HAP-1 (cell line): ENCODE measurements at regions not wholly inside any gene's neighbourhood (a gene's known extent, or its start where the extent isn't known, plus 50 kb on each side); places are given as distances from the start of the nearest gene placed in this dataset.

ENCODE experiments used
- DNase-seq, 2 experiments: peaks; one replicate each; pipeline ENCODE4 v3.0.0-alpha.2; 2016 to 2020; ENCODE audit warnings: low spot score in 2 of 2
- H3K27me3 ChIP-seq: fragments of 250-450 bp; sonication (Bioruptor Pico); 2 replicates; pipeline ENCODE4 v1.5.1; 2020; ENCODE audit warnings: low read depth, mild to moderate bottlenecking, moderate library complexity
- H3K36me3 ChIP-seq: fragments of 250-450 bp; sonication (Bioruptor Pico); replicated peaks from 2 replicates; pipeline ENCODE4 v1.5.1; 2020; ENCODE audit warnings: mild to moderate bottlenecking
- H3K4me1 ChIP-seq: fragments of 250-450 bp; sonication (Bioruptor Pico); 2 replicates; pipeline ENCODE4 v1.5.1; 2020; ENCODE audit warnings: mild to moderate bottlenecking
- H3K4me3 ChIP-seq: fragments of 250-450 bp; sonication (Bioruptor Pico); 2 replicates; pipeline ENCODE4 v1.5.1; 2020; ENCODE audit warnings: mild to moderate bottlenecking, moderate library complexity
- H3K9me3 ChIP-seq: fragments of 250-450 bp; sonication (Bioruptor Pico); 2 replicates; pipeline ENCODE4 v1.5.1; 2020; ENCODE audit warnings: mild to moderate bottlenecking, moderate library complexity
- in situ Hi-C: fragments of 300-500 bp; cut with MboI; formaldehyde crosslinking; loops from 3 replicates; pipeline ENCODE4 v1.14.3; 2020; ENCODE audit warnings: low sequenced_read_pairs, inconsistent platforms, mixed read lengths

DNA sequence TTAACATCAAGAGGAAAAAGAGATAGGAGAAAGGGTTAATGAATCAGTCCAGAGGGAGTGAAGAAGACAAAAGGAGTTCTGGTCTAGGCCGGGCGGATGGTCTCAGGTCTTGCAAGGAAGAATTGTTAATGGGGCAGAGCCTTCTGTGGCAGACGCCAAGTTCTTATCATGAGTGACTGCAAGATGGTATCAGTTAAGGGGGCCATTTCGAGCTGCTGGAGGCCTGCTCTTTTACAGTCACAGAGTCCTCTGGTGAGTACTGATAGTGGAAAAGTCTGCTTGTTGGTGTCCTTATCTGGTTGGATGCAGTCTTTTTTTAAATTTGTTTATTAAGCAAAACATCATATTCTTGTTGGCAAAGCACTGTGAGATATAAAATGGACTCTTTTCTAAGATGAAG, 590.9 kb upstream of the SGCG start:
- no peak overlapping the region for H3K4me3 ChIP-seq
- no peaks in the 10 kb centered on the region for H3K4me1 ChIP-seq
- 0 out of 2 replicates have a peak, but pooled peaks cover 2% of the 10 kb centered on the region for H3K9me3 ChIP-seq
- DNase-seq: no peak
- no peaks in the 10 kb centered on the region for H3K36me3 ChIP-seq
- H3K27me3 ChIP-seq: no peaks in the 10 kb centered on the region
- in situ Hi-C loops: no loop called here

- in situ Hi-C loops: no loop called here
- DNase-seq: no peak
Measured at GRCh38 chr13:22592515-22592914, 588.3 kb upstream of the SGCG start.

GRCh38 chr13:22594041-22594440, 586.7 kb upstream of the SGCG start:
- Histone ChIP-seq H3K4me3 (no peak overlapping the region), H3K4me1 (no peaks in the 10 kb centered on the region), H3K9me3 (no peaks in the 10 kb centered on the region), H3K36me3 (no peaks in the 10 kb centered on the region), H3K27me3 (no peaks in the 10 kb centered on the region)
- in situ Hi-C loops: no loop called here
- DNase-seq: no peak

More at GRCh38 chr13:22592515-22592914, 588.3 kb upstream of the SGCG start:
- H3K9me3 ChIP-seq: 0 out of 2 replicates have a peak, but pooled peaks cover under 1% of the 10 kb centered on the region
- no peak overlapping the region for H3K4me3 ChIP-seq
- H3K4me1 ChIP-seq: no peaks in the 10 kb centered on the region
- H3K36me3 ChIP-seq: no peaks in the 10 kb centered on the region
- H3K27me3 ChIP-seq: no peaks in the 10 kb centered on the region

GRCh38 chr13:22596171-22596863, 584.5 kb upstream of the SGCG start:
- no peak for DNase-seq
- H3K27me3 ChIP-seq: no peaks in the 10 kb centered on the region
- H3K9me3 ChIP-seq: no peaks in the 10 kb centered on the region
- H3K4me3 ChIP-seq: no peak overlapping the region
- in situ Hi-C loops: no loop called here
- H3K36me3 ChIP-seq: no peaks in the 10 kb centered on the region
- no peaks in the 10 kb centered on the region for H3K4me1 ChIP-seq

GRCh38 chr13:22599156-22599555, 581.6 kb upstream of the SGCG start:
- in situ Hi-C loops: no loop called here
- Histone ChIP-seq H3K4me3 (no peak overlapping the region), H3K27me3 (no peaks in the 10 kb centered on the region), H3K9me3 (no peaks in the 10 kb centered on the region), H3K36me3 (no peaks in the 10 kb centered on the region), H3K4me1 (no peaks in the 10 kb centered on the region)
- no peak for DNase-seq

DNA sequence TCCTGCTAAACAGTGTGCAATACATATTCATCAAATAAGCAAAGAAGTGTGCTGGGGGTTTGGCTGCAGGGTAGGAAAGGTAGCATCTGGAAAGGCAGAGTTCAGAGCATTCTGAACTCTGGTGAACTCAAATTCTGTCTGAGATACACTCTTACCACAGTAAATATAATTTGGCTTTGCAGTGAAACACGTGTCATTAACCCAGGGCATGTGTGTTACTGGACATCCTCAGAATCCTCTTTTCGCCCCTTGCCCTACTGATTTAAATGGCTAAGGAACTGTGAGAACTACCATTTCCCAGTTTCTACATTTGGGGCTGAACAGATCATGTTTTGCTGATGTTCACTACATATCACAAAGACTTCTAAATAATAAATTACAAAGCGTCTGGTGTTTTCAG, 562.8 kb upstream of the SGCG start:
- H3K4me3 ChIP-seq: no peak overlapping the region
- DNase-seq: no peak
- H3K27me3 ChIP-seq: no peaks in the 10 kb centered on the region
- no peaks in the 10 kb centered on the region for H3K4me1 ChIP-seq
- H3K36me3 ChIP-seq: no peaks in the 10 kb centered on the region
- in situ Hi-C loops: no loop called here
- H3K9me3 ChIP-seq: 0 out of 2 replicates have a peak, but pooled peaks cover 2% of the 10 kb centered on the region

DNA sequence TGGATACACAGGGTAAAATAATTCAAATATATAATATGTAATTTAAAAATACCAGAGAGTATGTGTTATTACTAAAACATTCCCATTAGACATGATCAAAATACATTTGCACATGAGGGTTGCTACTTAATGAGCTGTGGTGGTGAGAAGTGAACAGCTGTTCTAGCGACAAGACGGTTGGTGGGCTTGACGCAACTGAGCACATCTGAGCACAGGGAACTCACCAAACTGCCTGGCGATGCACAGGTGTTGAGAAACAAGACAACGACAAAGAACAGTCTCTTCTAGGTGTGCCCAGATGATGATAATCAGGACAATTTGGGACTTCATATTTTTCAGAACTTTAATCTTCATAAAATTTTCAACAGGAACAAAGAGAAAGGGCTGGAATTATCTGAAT, 555.1 kb upstream of the SGCG start:
- Histone ChIP-seq H3K9me3 (0 out of 2 replicates have a peak, but pooled peaks cover 2% of the 10 kb centered on the region), H3K4me1 (no peaks in the 10 kb centered on the region), H3K36me3 (no peaks in the 10 kb centered on the region), H3K4me3 (no peak overlapping the region), H3K27me3 (no peaks in the 10 kb centered on the region)
- DNase-seq: no peak
- in situ Hi-C loops: no loop called here

DNA sequence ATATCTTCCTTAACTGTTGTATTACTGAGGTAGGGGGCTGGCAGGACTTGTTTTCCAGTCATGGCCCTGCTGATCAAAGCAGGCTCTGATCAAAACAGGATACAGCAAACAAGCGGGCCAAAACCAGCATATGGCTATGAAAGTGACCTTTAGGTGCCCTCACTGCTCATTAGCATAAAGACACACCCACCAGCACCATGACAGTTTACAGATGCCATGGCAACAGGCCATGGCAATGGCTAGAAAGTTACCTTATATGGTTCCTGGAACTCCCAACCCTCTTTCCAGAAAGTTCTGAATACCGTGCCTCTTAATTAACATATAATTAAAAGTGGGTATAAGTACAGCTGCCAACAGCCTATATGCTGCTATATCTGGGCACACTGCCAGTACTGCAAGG, 551.4 kb upstream of the SGCG start:
- Histone ChIP-seq H3K36me3 (no peaks in the 10 kb centered on the region), H3K9me3 (0 out of 2 replicates have a peak, but pooled peaks cover 4% of the 10 kb centered on the region), H3K27me3 (no peaks in the 10 kb centered on the region), H3K4me3 (no peak overlapping the region), H3K4me1 (no peaks in the 10 kb centered on the region)
- no peak for DNase-seq
- in situ Hi-C loops: no loop called here

GRCh38 chr13:22642088-22642487, 538.7 kb upstream of the SGCG start:
- H3K4me3 ChIP-seq: no peak overlapping the region
- no peak for DNase-seq
- H3K36me3 ChIP-seq: no peaks in the 10 kb centered on the region
- H3K4me1 ChIP-seq: no peaks in the 10 kb centered on the region
- in situ Hi-C loops: no loop called here
- no peaks in the 10 kb centered on the region for H3K27me3 ChIP-seq
- no peaks in the 10 kb centered on the region for H3K9me3 ChIP-seq

DNA sequence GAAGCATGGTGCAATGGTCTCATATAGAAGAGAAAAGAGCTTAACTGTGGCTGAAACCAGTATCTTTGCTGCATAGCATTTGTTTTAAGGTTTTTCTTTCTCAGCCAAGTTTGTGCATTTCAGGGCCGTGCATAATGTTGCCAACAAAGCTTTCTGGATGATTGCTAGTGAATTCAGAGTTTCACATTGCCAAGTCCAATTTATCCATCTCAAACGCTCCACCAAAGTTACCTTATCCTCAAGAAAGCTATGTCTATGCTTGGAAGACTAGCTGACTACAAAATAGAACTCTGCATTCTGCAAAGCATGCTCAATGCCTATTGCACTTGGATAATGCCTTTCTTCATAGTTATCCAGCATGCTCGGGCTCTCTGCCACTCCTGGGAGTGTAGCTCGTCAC, 535.8 kb upstream of the SGCG start:
- no peaks in the 10 kb centered on the region for H3K4me1 ChIP-seq
- in situ Hi-C loops: no loop called here
- DNase-seq: no peak
- no peaks in the 10 kb centered on the region for H3K9me3 ChIP-seq
- H3K36me3 ChIP-seq: no peaks in the 10 kb centered on the region
- H3K4me3 ChIP-seq: no peak overlapping the region
- H3K27me3 ChIP-seq: no peaks in the 10 kb centered on the region

DNA sequence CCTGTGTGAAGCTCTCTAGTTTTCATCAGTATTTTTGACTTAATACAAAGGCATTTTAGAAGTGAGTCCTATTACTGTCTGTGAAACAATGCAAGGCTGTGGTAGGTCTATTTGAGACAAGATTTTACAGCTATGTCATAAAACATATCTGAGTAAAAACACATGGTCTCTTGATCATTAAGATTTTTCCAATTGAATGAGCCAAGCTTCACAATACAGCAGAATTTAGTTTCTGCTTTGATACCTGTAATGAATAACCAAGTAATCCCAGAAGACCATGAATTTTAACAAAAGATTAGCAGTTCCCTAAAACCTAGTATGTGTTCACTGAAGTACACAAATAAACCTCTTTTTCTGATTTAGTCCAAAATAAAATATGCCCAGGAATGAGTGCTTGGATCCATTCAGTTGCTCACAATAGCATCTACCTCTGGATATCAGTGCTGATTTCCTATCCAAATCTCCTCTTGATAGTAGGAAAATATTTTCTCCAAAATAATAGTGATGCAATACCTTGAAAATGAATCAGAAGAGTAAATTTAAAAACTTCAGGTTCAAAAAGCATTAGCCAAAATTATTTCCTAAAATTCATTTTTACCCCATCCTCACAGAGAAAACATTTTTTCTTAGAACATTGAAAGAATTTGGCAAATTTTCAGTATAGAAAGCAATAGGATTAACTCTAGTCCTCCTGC, 533.5 kb upstream of the SGCG start:
- no peaks in the 10 kb centered on the region for H3K9me3 ChIP-seq
- H3K36me3 ChIP-seq: no peaks in the 10 kb centered on the region
- H3K4me1 ChIP-seq: no peaks in the 10 kb centered on the region
- in situ Hi-C loops: no loop called here
- H3K27me3 ChIP-seq: no peaks in the 10 kb centered on the region
- H3K4me3 ChIP-seq: no peak overlapping the region
- no peak for DNase-seq

DNA sequence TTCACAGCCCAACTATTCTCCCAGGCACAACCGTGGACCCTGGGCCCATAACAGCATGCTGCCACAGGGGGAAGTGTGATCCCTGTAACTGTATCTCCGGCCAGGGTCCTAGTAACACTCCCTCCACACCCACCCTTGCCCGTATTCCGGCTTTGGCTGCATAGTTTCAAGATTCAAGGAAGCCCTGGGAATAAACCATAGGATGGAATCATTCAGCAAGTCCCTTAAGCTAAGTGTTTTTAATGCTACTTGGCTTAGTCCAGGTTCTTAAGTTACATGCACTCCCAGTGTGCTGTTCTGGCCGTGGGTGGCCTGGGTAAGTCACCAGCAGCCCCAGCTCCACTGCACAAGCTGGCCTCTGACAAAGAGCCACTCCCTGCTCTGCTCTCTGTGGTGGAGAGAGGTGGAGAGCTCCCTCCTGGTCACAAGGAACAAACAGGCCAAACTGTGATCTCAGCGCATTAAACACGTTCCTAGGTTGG, 532.4 kb upstream of the SGCG start:
- Histone ChIP-seq H3K27me3 (no peaks in the 10 kb centered on the region), H3K4me3 (no peak overlapping the region), H3K36me3 (no peaks in the 10 kb centered on the region), H3K9me3 (no peaks in the 10 kb centered on the region), H3K4me1 (no peaks in the 10 kb centered on the region)
- DNase-seq: no peak
- in situ Hi-C loops: no loop called here

GRCh38 chr13:22652796-22653195, 528.0 kb upstream of the SGCG start:
- Histone ChIP-seq H3K36me3 (no peaks in the 10 kb centered on the region), H3K4me1 (no peaks in the 10 kb centered on the region), H3K9me3 (no peaks in the 10 kb centered on the region), H3K4me3 (no peak overlapping the region), H3K27me3 (no peaks in the 10 kb centered on the region)
- DNase-seq: no peak
- in situ Hi-C loops: no loop called here

GRCh38 chr13:22653866-22654265, 526.9 kb upstream of the SGCG start:
- no peaks in the 10 kb centered on the region for H3K36me3 ChIP-seq
- H3K9me3 ChIP-seq: no peaks in the 10 kb centered on the region
- no peaks in the 10 kb centered on the region for H3K27me3 ChIP-seq
- H3K4me1 ChIP-seq: no peaks in the 10 kb centered on the region
- no peak for DNase-seq
- no peak overlapping the region for H3K4me3 ChIP-seq
- in situ Hi-C loops: no loop called here
